ENCODE measurements at regions not wholly inside any gene's neighbourhood (a gene's known extent, or its start where the extent isn't known, plus 50 kb on each side); places are given as distances from the start of the nearest gene placed in this dataset.

GRCh38 chr5:3345195-3345594 is 250.4 kb upstream of the IRX1 start:
- peaks cover 5% of the 10 kb centered on the region for H3K27me3 Mint-ChIP-seq (ENCODE audit: insufficient read depth, low read depth, poor library complexity)
- no peak overlapping the region for H3K4me3 Mint-ChIP-seq
- no peak for DNase-seq (ENCODE audit: low spot score)

More at GRCh38 chr5:3345195-3345594, 250.4 kb upstream of the IRX1 start:
- no peaks in the 10 kb centered on the region for H3F3A ChIP-seq (replicated peaks; ENCODE audit: low read depth)
- Mint-ChIP-seq H3K36me3 (ENCODE audit: low read depth) (no peaks in the 10 kb centered on the region), H3K9me3 (peaks cover 9% of the 10 kb centered on the region; the same call in 1 of the 3 replicates), H3K4me1 (no peaks in the 10 kb centered on the region), H3K27ac (no peak overlapping the region)
- no peaks in the 10 kb centered on the region for H3K27me3 ChIP-seq (ENCODE audit: insufficient read depth)
- H4K20me1 ChIP-seq (replicated peaks; ENCODE audit: insufficient read depth), result no peaks in the 10 kb centered on the region
- no peak overlapping the region for H3K4me2 ChIP-seq
- no peak overlapping the region for H2AFZ ChIP-seq
- no peak overlapping the region for H3K4me3 ChIP-seq
- H3K79me2 ChIP-seq (replicated peaks; ENCODE audit: insufficient read depth), result no peaks in the 10 kb centered on the region
- TF ChIP-seq REST (IDR thresholded peaks at IDR 0.05; ENCODE audit: unreplicated experiment) (no peak), JUNB (IDR thresholded peaks at IDR 0.05; ENCODE audit: unreplicated experiment) (no peak), NANOG (IDR thresholded peaks at IDR 0.05; ENCODE audit: borderline replicate concordance) (no peak), STAT1 (IDR thresholded peaks at IDR 0.05; ENCODE audit: unreplicated experiment) (no peak), CREB1 (CRISPR knock-in tag; IDR thresholded peaks at IDR 0.05; ENCODE audit: low read depth) (no peak), EZH2phosphoT487 (IDR thresholded peaks at IDR 0.05; ENCODE audit: unreplicated experiment) (no peak), ETS1 (IDR thresholded peaks at IDR 0.05) (no peak), EZH2 (IDR thresholded peaks at IDR 0.05; ENCODE audit: low read depth, unreplicated experiment) (no peak), ZNF462 (CRISPR knock-in tag; IDR thresholded peaks at IDR 0.05) (no peak), ZNF114 (CRISPR knock-in tag; IDR thresholded peaks at IDR 0.05) (no peak), POLR2AphosphoS5 (IDR thresholded peaks at IDR 0.05; ENCODE audit: low read depth) (no peak), ZNF331 (CRISPR knock-in tag; IDR thresholded peaks at IDR 0.05; ENCODE audit: low read depth) (no peak), CTCF (conservative IDR thresholded peaks at IDR 0.05; ENCODE audit: low read depth in 2 of 2) (no peak)
- H3K4me1 ChIP-seq (ENCODE audit: insufficient read depth), result no peaks in the 10 kb centered on the region
- no peaks in the 10 kb centered on the region for H3K36me3 ChIP-seq (ENCODE audit: insufficient read depth)
- no peak overlapping the region for H3K27ac ChIP-seq (ENCODE audit: low read depth)
- H3K9me2 ChIP-seq (ENCODE audit: insufficient read depth), result no peaks in the 10 kb centered on the region
- no peak for ATAC-seq
